IPS DF 4.7 (cell line): ENCODE measurements at regions not wholly inside any gene's neighbourhood (a gene's known extent, or its start where the extent isn't known, plus 50 kb on each side); places are given as distances from the start of the nearest gene placed in this dataset.
"Not testable (repeated sequence)": the region's sequence is repeated elsewhere in the genome, so short reads cannot be mapped to it uniquely, and the experiment has no call there.

Source experiments
- DNase-seq: peaks from one replicate; pipeline ENCODE4 v3.0.0-alpha.2; 2013; ENCODE audit warnings: low spot score; ENCODE audit errors: extremely low read depth

- no peak for DNase-seq
Observed at GRCh38 chr13:78540058-78540457, 63.3 kb downstream of the POU4F1 start.

- not testable (repeated sequence) for DNase-seq
Observed at GRCh38 chr13:78526044-78526443, 77.3 kb downstream of the POU4F1 start.

- no peak for DNase-seq
Observed at GRCh38 chr13:78524936-78525335, 78.4 kb downstream of the POU4F1 start.

GRCh38 chr13:78521091-78521490, 82.3 kb downstream of the POU4F1 start:
- no peak for DNase-seq

GRCh38 chr13:78520425-78520824, 82.9 kb downstream of the POU4F1 start:
- DNase-seq, result no peak

- DNase-seq, result not testable (repeated sequence)
Observed at GRCh38 chr13:78518482-78518881, 84.9 kb downstream of the POU4F1 start.

GRCh38 chr13:78499802-78500201, 103.5 kb downstream of the POU4F1 start:
- peak; percentile 3 for DNase-seq

- DNase-seq, result no peak
Observed at GRCh38 chr13:78497702-78498355, 105.5 kb downstream of the POU4F1 start.

- DNase-seq, result no peak
Observed at GRCh38 chr13:78491978-78492377, 111.4 kb downstream of the POU4F1 start.

- not testable (repeated sequence) for DNase-seq
Observed at GRCh38 chr13:78490225-78490624, 113.1 kb downstream of the POU4F1 start.

- no peak for DNase-seq
Observed at GRCh38 chr13:78487707-78488106, 115.6 kb downstream of the POU4F1 start.

GRCh38 chr13:78485803-78486202, 117.5 kb downstream of the POU4F1 start:
- no peak for DNase-seq

- no peak for DNase-seq
Observed at GRCh38 chr13:78478183-78478582, 125.2 kb downstream of the POU4F1 start.

- no peak for DNase-seq
Observed at GRCh38 chr13:78476910-78477309, 126.4 kb downstream of the POU4F1 start.

- DNase-seq, result no peak
Observed at GRCh38 chr13:78468621-78469020, 134.7 kb downstream of the POU4F1 start.

GRCh38 chr13:78465250-78465649, 138.1 kb downstream of the POU4F1 start:
- DNase-seq, result no peak

- no peak for DNase-seq
Observed at GRCh38 chr13:78460176-78460575, 143.2 kb downstream of the POU4F1 start.

- DNase-seq, result no peak
Observed at GRCh38 chr13:78443839-78444238, 159.5 kb downstream of the POU4F1 start.

GRCh38 chr13:78437781-78438180, 165.6 kb downstream of the POU4F1 start:
- DNase-seq, result no peak

GRCh38 chr13:78436311-78436710, 167.0 kb downstream of the POU4F1 start:
- DNase-seq, result no peak

- no peak for DNase-seq
Observed at GRCh38 chr13:78431328-78431727, 172.0 kb downstream of the POU4F1 start.

GRCh38 chr13:78430811-78431210, 172.5 kb downstream of the POU4F1 start:
- no peak for DNase-seq

- DNase-seq, result peak; percentile 19
Observed at GRCh38 chr13:78430166-78430791, 173.1 kb downstream of the POU4F1 start.
